ENCODE measurements at regions not wholly inside any gene's neighbourhood (a gene's known extent, or its start where the extent isn't known, plus 50 kb on each side); places are given as distances from the start of the nearest gene placed in this dataset.

DNA sequence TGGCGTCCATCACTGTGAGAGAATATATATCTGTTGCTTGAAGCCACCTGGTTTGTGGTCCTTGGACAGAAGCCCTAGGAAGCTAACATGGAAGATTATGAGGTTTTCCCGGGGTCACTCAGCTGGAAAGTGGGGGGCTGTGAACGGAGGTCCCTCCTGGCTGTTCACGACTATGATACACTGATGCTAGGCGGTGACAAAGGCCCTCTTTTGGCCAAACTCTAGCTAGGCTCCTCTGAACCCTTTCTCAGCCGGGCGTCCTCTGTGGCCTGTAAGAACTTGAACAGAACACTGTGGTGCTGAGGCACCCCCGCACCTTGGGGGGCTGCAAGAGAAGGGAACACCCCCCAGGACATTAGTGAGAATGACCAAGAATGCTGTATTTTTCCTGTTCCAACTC, 164.6 kb downstream of the TFCP2L1 start:
- no peak for DNase-seq (ENCODE audit: low spot score)
- in situ Hi-C loops (cut with MboI; ENCODE audit: low pct_unique_long_range_greater_than_20kb, low sequenced_read_pairs, unreplicated experiment): no loop called here
- TF ChIP-seq, protein P1, sequence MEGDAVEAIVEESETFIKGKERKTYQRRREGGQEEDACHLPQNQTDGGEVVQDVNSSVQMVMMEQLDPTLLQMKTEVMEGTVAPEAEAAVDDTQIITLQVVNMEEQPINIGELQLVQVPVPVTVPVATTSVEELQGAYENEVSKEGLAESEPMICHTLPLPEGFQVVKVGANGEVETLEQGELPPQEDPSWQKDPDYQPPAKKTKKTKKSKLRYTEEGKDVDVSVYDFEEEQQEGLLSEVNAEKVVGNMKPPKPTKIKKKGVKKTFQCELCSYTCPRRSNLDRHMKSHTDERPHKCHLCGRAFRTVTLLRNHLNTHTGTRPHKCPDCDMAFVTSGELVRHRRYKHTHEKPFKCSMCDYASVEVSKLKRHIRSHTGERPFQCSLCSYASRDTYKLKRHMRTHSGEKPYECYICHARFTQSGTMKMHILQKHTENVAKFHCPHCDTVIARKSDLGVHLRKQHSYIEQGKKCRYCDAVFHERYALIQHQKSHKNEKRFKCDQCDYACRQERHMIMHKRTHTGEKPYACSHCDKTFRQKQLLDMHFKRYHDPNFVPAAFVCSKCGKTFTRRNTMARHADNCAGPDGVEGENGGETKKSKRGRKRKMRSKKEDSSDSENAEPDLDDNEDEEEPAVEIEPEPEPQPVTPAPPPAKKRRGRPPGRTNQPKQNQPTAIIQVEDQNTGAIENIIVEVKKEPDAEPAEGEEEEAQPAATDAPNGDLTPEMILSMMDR (IDR thresholded peaks at IDR 0.05; ENCODE audit: extremely low read depth, insufficient read depth, missing control alignments): no peak

DNA sequence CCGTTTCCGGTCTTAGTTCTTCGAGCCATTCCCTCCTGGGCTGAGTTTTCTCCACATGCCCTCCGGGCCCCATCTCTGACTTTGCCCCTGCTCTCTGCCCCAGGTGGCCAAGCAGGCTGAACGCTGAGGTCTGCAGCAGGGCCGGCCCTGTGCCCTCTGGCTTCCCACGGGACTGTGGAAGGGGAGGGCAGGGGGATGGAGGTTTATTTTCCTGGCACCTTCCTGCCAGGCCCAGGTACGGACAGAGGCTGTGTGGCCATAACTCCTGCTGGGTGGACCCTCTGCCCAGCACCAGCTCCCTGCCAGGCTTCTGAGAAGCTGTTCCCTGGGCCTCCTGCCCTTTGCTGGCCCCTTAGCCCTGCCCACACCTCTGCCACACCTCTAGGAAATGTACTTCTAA, 164.0 kb downstream of the TFCP2L1 start:
- in situ Hi-C loops (cut with MboI; ENCODE audit: low pct_unique_long_range_greater_than_20kb, low sequenced_read_pairs, unreplicated experiment): no loop called here
- TF ChIP-seq, protein P1 (IDR thresholded peaks at IDR 0.05; ENCODE audit: extremely low read depth, insufficient read depth, missing control alignments): no peak
- no peak for DNase-seq (ENCODE audit: low spot score)

DNA sequence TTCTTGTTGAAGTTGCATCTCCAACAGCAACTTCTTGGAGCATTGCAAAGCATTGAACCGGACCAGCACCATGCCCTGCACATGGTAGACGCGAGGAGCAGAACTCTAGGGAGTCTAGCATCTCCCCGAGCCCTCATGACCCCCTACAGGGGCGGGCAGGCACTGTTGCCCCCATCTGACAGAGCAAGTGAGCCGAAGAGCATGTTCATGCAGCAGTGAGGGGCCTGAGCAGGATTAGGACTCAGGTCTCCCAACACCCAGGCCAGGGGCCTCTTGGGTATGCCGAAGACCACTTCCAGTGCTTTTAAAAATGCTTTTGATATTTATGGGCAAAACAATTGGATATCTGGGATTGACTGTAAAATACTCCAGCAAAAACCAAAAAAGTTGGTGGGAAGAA, 163.3 kb downstream of the TFCP2L1 start:
- TF ChIP-seq, protein P1 (IDR thresholded peaks at IDR 0.05; ENCODE audit: extremely low read depth, insufficient read depth, missing control alignments): no peak
- in situ Hi-C loops (cut with MboI; ENCODE audit: low pct_unique_long_range_greater_than_20kb, low sequenced_read_pairs, unreplicated experiment): no loop called here
- no peak for DNase-seq (ENCODE audit: low spot score)

- in situ Hi-C loops (cut with MboI; ENCODE audit: low pct_unique_long_range_greater_than_20kb, low sequenced_read_pairs, unreplicated experiment): no loop called here
- TF ChIP-seq, protein P1 (IDR thresholded peaks at IDR 0.05; ENCODE audit: extremely low read depth, insufficient read depth, missing control alignments): no peak
- DNase-seq (ENCODE audit: low spot score): no peak
Measured at GRCh38 chr2:121123268-121123667, 161.7 kb downstream of the TFCP2L1 start.

GRCh38 chr2:121124330-121124729, 160.7 kb downstream of the TFCP2L1 start:
- in situ Hi-C loops (cut with MboI; ENCODE audit: low pct_unique_long_range_greater_than_20kb, low sequenced_read_pairs, unreplicated experiment): no loop called here
- TF ChIP-seq, protein P1 (IDR thresholded peaks at IDR 0.05; ENCODE audit: extremely low read depth, insufficient read depth, missing control alignments): no peak
- DNase-seq (ENCODE audit: low spot score): no peak

- TF ChIP-seq, protein P1 (IDR thresholded peaks at IDR 0.05; ENCODE audit: extremely low read depth, insufficient read depth, missing control alignments): no peak
- in situ Hi-C loops (cut with MboI; ENCODE audit: low pct_unique_long_range_greater_than_20kb, low sequenced_read_pairs, unreplicated experiment): no loop called here
- DNase-seq (ENCODE audit: low spot score): no peak
Measured at GRCh38 chr2:121125350-121125749, 159.7 kb downstream of the TFCP2L1 start.
